K562 (cell line): ENCODE measurements at regions not wholly inside any gene's neighbourhood (a gene's known extent, or its start where the extent isn't known, plus 50 kb on each side); places are given as distances from the start of the nearest gene placed in this dataset.

Source experiments
- ARNT ChIP-seq, 2 experiments: fragments of 450-650 bp; IDR thresholded peaks; 2 replicates each; pipeline ENCODE4 v1.6.1; 2016; ENCODE audit warnings: mild to moderate bottlenecking in 1 of 2
- CHD2 ChIP-seq: IDR thresholded peaks from 2 replicates; pipeline ENCODE4 v1.6.1; 2011; ENCODE audit warnings: low read depth, low read length
- DIDO1 ChIP-seq: fragments of 450-650 bp; IDR thresholded peaks from 2 replicates; pipeline ENCODE4 v1.6.1; 2016; ENCODE audit warnings: low read depth, missing biosample characterization, missing genetic modification characterization
- E2F6 ChIP-seq, 2 experiments: IDR thresholded peaks; 2 replicates each; pipeline ENCODE4 v1.6.1; 2011; ENCODE audit warnings: borderline replicate concordance in 1 of 2, control low read depth in 1 of 2, low read depth in 1 of 2, low read length in 1 of 2, mild to moderate bottlenecking in 1 of 2, mixed read lengths in 1 of 2, moderate library complexity in 1 of 2; ENCODE audit not compliant: insufficient read depth in 1 of 2, insufficient read length in 1 of 2, poor library complexity in 1 of 2, severe bottlenecking in 1 of 2; ENCODE audit errors: extremely low read depth in 1 of 2
- ELF4 ChIP-seq: fragments of 450-650 bp; formaldehyde crosslinking; IDR thresholded peaks from 2 replicates; pipeline ENCODE4 v1.4.0; 2022; ENCODE audit warnings: missing genetic modification characterization
- ETS2 ChIP-seq: IDR thresholded peaks from 2 replicates; pipeline ENCODE4 v1.6.1; 2016; ENCODE audit warnings: borderline replicate concordance, missing genetic modification characterization, mild to moderate bottlenecking, moderate library complexity, missing compliant biosample characterization; ENCODE audit not compliant: poor library complexity, severe bottlenecking
- FOXJ3 ChIP-seq: sonication (generic); formaldehyde crosslinking; IDR thresholded peaks from 2 replicates; pipeline ENCODE4 v1.4.0; 2020; ENCODE audit warnings: mild to moderate bottlenecking, missing genetic modification reagents
- HSF4 ChIP-seq: fragments of 250-450 bp; sonication (Bioruptor Pico); IDR thresholded peaks from 2 replicates; pipeline ENCODE4 v2.1.2; 2022; ENCODE audit warnings: mild to moderate bottlenecking, moderate library complexity, borderline replicate concordance
- POLR2H ChIP-seq: IDR thresholded peaks from 2 replicates; pipeline ENCODE4 v1.6.1; 2016; ENCODE audit warnings: missing genetic modification characterization, low read depth, mild to moderate bottlenecking, control low read depth, missing compliant biosample characterization, moderate library complexity
- TAL1 ChIP-seq: fragments of 450-650 bp; IDR thresholded peaks from 2 replicates; pipeline ENCODE4 v1.6.1; 2016; ENCODE audit warnings: mild to moderate bottlenecking
- VEZF1 ChIP-seq: fragments of 200-800 bp; sonication (Bioruptor generic); IDR thresholded peaks from 2 replicates; pipeline ENCODE4 v1.6.1; 2017; ENCODE audit warnings: missing genetic modification characterization, missing compliant biosample characterization
- ZEB2 ChIP-seq: fragments of 450-650 bp; IDR thresholded peaks from 2 replicates; pipeline ENCODE4 v1.6.1; 2016
- ZKSCAN1 ChIP-seq: fragments of 150-350 bp; IDR thresholded peaks from 2 replicates; pipeline ENCODE4 v1.6.1; 2016; ENCODE audit warnings: low read depth, low read length
- ZNF311 ChIP-seq: fragments of 250-450 bp; sonication (Bioruptor Pico); IDR thresholded peaks from 2 replicates; pipeline ENCODE4 v1.4.0; 2020; ENCODE audit warnings: mild to moderate bottlenecking, moderate library complexity
- ZNF384 ChIP-seq: IDR thresholded peaks from 2 replicates; pipeline ENCODE4 v1.6.1; 2012; ENCODE audit warnings: low read depth, low read length, improper control_type of control experiment
- ZNF407 ChIP-seq: fragments of 450-650 bp; IDR thresholded peaks from 2 replicates; pipeline ENCODE4 v1.6.1; 2016; ENCODE audit warnings: low read depth
- ZNF644 ChIP-seq: fragments of 200-800 bp; sonication (Bioruptor generic); IDR thresholded peaks from 2 replicates; pipeline ENCODE4 v1.6.1; 2016; ENCODE audit warnings: low read depth, missing genetic modification characterization, missing compliant biosample characterization
- ZNF778 ChIP-seq: fragments of 450-650 bp; formaldehyde crosslinking; IDR thresholded peaks from 2 replicates; pipeline ENCODE4 v1.4.0; 2020; ENCODE audit warnings: mild to moderate bottlenecking, moderate library complexity

- TF ChIP-seq ZNF644 (tag) (peak; percentile 32; the same call in 1 of the 2 replicates), CHD2 (peak; percentile 53), ZNF778 (CRISPR knock-in tag) (no peak), POLR2H (tag) (peak; percentile 99), ZNF311 (CRISPR knock-in tag) (0 out of 2 replicates have a peak, but pooled peaks have one; percentile 58), ZNF407 (peak; percentile 73), DIDO1 (tag) (peak; percentile 66), ARNT (IDR thresholded peaks at IDR 0.05) (peak; percentile 73 to 80; a peak in 2 of 4 replicates), E2F6 (IDR thresholded peaks at IDR 0.05; ENCODE audit: borderline replicate concordance in 1 of 2, extremely low read depth in 1 of 2, insufficient read depth in 1 of 2, insufficient read length in 1 of 2, low read depth in 1 of 2, low read length in 1 of 2, poor library complexity in 1 of 2, severe bottlenecking in 1 of 2) (peak in 1 of 2 experiments; percentile 43), ZKSCAN1 (no peak), ETS2 (tag) (no peak), TAL1 (peak; percentile 19; the same call in 1 of the 2 replicates), FOXJ3 (no peak), ZEB2 (peak; percentile 87), HSF4 (CRISPR knock-in tag) (no peak), VEZF1 (CRISPR knock-in tag) (peak; percentile 92), ELF4 (CRISPR knock-in tag) (peak; percentile 89), ZNF384 (peak; percentile 96)
These were observed 134.4 kb downstream of the OR2B2 start (continued) for GRCh38 chr6:27777614-27778355.
